ENCODE measurements at regions not wholly inside any gene's neighbourhood (a gene's known extent, or its start where the extent isn't known, plus 50 kb on each side); places are given as distances from the start of the nearest gene placed in this dataset.

- TF ChIP-seq EZH2 (IDR thresholded peaks at IDR 0.05; ENCODE audit: borderline replicate concordance, low read length) = no peak
- no peak for TF ChIP-seq CTCF (IDR thresholded peaks at IDR 0.05; ENCODE audit: low read length)
Observed at GRCh38 chr15:29936353-29937049, 114.2 kb upstream of the TJP1 start.
